ENCODE measurements at regions not wholly inside any gene's neighbourhood (a gene's known extent, or its start where the extent isn't known, plus 50 kb on each side); places are given as distances from the start of the nearest gene placed in this dataset.
A peak's percentile ranks its signal among the peaks of the same experiment; 100 is the strongest.

DNA sequence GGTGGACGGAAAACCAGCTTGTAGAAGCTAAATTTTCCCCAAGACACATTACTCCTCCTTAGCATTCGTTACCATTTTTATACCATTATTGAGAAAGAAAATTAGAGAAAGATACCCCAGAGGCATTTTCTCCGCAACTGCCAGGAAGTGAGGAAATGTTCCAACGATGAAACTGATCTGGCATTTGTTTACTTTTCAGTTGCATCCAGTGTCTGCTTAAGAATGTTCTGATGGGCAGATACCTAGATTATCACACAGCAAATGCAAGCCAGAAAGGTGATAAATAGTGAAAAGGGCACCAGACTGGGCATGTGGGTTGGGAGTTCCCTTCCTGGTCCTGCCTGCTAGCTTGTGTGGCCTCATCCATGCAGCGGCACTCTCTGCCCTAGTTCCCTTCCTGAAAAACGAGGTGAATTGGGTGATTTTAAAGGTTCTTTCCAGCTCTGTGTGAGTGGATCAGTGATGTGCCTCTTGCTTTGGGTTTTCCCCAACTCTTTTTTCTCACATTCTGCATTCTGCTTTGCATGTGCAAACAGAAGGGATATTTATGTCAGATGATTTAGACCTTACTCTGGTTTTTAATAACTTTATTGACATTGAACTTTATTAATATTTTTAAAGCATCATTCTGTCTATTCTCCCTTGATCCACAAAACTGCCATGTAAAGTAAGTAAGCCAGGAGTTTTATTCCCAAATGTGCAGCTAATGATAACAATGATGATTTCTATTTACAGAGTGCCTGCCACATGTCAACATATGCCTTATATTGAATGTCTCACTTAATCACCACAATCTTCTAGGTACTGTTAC is 139.6 kb downstream of the INSIG2 start (continued):
- TF ChIP-seq, protein P1, sequence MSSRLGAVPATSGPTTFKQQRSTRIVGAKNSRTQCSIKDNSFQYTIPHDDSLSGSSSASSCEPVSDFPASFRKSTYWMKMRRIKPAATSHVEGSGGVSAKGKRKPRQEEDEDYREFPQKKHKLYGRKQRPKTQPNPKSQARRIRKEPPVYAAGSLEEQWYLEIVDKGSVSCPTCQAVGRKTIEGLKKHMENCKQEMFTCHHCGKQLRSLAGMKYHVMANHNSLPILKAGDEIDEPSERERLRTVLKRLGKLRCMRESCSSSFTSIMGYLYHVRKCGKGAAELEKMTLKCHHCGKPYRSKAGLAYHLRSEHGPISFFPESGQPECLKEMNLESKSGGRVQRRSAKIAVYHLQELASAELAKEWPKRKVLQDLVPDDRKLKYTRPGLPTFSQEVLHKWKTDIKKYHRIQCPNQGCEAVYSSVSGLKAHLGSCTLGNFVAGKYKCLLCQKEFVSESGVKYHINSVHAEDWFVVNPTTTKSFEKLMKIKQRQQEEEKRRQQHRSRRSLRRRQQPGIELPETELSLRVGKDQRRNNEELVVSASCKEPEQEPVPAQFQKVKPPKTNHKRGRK (CRISPR knock-in tag; IDR thresholded peaks at IDR 0.05; ENCODE audit: borderline replicate concordance), result no peak
- TF ChIP-seq, protein P2, sequence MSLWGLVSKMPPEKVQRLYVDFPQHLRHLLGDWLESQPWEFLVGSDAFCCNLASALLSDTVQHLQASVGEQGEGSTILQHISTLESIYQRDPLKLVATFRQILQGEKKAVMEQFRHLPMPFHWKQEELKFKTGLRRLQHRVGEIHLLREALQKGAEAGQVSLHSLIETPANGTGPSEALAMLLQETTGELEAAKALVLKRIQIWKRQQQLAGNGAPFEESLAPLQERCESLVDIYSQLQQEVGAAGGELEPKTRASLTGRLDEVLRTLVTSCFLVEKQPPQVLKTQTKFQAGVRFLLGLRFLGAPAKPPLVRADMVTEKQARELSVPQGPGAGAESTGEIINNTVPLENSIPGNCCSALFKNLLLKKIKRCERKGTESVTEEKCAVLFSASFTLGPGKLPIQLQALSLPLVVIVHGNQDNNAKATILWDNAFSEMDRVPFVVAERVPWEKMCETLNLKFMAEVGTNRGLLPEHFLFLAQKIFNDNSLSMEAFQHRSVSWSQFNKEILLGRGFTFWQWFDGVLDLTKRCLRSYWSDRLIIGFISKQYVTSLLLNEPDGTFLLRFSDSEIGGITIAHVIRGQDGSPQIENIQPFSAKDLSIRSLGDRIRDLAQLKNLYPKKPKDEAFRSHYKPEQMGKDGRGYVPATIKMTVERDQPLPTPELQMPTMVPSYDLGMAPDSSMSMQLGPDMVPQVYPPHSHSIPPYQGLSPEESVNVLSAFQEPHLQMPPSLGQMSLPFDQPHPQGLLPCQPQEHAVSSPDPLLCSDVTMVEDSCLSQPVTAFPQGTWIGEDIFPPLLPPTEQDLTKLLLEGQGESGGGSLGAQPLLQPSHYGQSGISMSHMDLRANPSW (CRISPR knock-in tag; conservative IDR thresholded peaks at IDR 0.05; ENCODE audit: low read depth), result no peak
- no peak for TF ChIP-seq ZNF317 (CRISPR knock-in tag; IDR thresholded peaks at IDR 0.05; ENCODE audit: borderline replicate concordance, low read depth)
- TF ChIP-seq, protein P3, sequence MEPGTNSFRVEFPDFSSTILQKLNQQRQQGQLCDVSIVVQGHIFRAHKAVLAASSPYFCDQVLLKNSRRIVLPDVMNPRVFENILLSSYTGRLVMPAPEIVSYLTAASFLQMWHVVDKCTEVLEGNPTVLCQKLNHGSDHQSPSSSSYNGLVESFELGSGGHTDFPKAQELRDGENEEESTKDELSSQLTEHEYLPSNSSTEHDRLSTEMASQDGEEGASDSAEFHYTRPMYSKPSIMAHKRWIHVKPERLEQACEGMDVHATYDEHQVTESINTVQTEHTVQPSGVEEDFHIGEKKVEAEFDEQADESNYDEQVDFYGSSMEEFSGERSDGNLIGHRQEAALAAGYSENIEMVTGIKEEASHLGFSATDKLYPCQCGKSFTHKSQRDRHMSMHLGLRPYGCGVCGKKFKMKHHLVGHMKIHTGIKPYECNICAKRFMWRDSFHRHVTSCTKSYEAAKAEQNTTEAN (CRISPR knock-in tag; IDR thresholded peaks at IDR 0.05), result no peak

DNA sequence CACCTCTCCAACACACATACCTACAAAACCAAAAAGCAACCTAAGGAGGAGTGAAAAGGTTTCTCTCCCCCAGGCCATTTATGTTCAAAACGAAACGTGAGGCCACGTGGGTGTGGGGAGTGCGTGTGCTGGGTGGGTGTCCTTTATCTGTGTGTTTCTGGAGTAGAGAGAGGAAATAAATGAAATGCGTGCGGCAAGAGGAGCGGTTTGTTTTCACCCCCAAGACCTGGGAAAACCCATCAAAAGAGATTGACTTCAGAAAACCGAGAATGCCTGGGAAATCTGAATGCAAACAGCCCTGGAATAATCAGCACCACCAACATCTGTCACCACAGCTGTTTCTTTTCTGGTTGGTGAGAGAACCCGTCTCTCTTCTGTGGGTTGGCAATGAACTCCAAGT is 137.4 kb downstream of the INSIG2 start:
- CTCF ChIA-PET, result no interaction called here
- ATAC-seq, result no peak
- H3K9me3 Mint-ChIP-seq, result no peaks in the 10 kb centered on the region
- no peak overlapping the region for H3K27ac Mint-ChIP-seq
- H3K4me1 Mint-ChIP-seq, result peaks cover 33% of the 10 kb centered on the region
- peak overlapping the region; percentile 74; the same call in 1 of the 2 replicates for H3K4me3 Mint-ChIP-seq
- POLR2A ChIA-PET, result no interaction called here
- DNase-seq (ENCODE audit: low spot score), result no peak
- H3K27me3 Mint-ChIP-seq (ENCODE audit: low read depth), result peaks cover 29% of the 10 kb centered on the region
- TF ChIP-seq, protein P4, sequence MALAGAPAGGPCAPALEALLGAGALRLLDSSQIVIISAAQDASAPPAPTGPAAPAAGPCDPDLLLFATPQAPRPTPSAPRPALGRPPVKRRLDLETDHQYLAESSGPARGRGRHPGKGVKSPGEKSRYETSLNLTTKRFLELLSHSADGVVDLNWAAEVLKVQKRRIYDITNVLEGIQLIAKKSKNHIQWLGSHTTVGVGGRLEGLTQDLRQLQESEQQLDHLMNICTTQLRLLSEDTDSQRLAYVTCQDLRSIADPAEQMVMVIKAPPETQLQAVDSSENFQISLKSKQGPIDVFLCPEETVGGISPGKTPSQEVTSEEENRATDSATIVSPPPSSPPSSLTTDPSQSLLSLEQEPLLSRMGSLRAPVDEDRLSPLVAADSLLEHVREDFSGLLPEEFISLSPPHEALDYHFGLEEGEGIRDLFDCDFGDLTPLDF (CRISPR knock-in tag; IDR thresholded peaks at IDR 0.05), result no peak
- no peak for TF ChIP-seq ETV6 (CRISPR knock-in tag; IDR thresholded peaks at IDR 0.05)
- TF ChIP-seq, protein P5, sequence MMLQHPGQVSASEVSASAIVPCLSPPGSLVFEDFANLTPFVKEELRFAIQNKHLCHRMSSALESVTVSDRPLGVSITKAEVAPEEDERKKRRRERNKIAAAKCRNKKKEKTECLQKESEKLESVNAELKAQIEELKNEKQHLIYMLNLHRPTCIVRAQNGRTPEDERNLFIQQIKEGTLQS (CRISPR knock-in tag; conservative IDR thresholded peaks at IDR 0.05), result no peak
- no peak for TF ChIP-seq ZNF219 (CRISPR knock-in tag; IDR thresholded peaks at IDR 0.05; ENCODE audit: borderline replicate concordance)
- TF ChIP-seq GABPB1 (CRISPR knock-in tag; IDR thresholded peaks at IDR 0.05), result no peak
- TF ChIP-seq, protein P6, sequence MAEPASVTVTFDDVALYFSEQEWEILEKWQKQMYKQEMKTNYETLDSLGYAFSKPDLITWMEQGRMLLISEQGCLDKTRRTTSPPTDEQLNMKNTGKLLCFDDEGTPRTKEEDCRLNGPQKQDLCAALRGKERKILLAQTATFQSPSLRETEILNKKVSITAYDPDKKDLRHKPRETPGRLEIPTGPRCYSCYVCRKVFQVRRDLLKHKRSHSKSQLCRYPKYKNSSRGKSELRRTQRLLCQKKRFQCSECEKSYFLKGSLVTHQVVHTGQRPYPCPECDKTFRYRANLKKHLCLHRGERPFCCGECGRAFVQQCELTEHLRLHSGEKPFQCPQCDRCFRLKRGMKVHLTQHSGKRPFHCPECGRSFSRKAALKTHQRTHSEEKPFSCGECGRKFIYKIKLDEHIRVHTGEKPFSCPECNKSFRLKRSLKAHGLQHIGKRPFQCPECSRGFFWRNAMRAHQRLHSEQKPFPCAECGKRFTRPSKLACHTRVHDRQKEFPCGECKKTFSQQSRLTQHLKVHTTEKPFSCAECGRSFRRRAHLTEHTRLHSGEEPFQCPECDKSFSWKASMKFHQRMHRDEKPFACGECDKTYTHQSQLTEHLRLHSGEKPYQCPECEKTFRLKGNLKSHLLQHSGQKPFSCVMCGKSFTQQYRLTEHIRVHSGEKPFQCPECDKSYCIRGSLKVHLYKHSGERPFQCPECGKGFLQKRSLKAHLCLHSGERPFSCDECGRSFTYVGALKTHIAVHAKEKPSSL (CRISPR knock-in tag; conservative IDR thresholded peaks at IDR 0.05), result no peak
- no peak for TF ChIP-seq ELF4 (CRISPR knock-in tag; IDR thresholded peaks at IDR 0.05; ENCODE audit: low read depth)
- no peak for TF ChIP-seq TP53 (CRISPR knock-in tag; IDR thresholded peaks at IDR 0.05)
- TF ChIP-seq ZBTB21 (CRISPR knock-in tag; IDR thresholded peaks at IDR 0.05; ENCODE audit: borderline replicate concordance), result no peak
- no peak for TF ChIP-seq TCF7 (CRISPR knock-in tag; IDR thresholded peaks at IDR 0.05; ENCODE audit: low read depth)
- TF ChIP-seq, protein P7, sequence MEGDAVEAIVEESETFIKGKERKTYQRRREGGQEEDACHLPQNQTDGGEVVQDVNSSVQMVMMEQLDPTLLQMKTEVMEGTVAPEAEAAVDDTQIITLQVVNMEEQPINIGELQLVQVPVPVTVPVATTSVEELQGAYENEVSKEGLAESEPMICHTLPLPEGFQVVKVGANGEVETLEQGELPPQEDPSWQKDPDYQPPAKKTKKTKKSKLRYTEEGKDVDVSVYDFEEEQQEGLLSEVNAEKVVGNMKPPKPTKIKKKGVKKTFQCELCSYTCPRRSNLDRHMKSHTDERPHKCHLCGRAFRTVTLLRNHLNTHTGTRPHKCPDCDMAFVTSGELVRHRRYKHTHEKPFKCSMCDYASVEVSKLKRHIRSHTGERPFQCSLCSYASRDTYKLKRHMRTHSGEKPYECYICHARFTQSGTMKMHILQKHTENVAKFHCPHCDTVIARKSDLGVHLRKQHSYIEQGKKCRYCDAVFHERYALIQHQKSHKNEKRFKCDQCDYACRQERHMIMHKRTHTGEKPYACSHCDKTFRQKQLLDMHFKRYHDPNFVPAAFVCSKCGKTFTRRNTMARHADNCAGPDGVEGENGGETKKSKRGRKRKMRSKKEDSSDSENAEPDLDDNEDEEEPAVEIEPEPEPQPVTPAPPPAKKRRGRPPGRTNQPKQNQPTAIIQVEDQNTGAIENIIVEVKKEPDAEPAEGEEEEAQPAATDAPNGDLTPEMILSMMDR (IDR thresholded peaks at IDR 0.05), result no peak
- no peak for TF ChIP-seq FOXP1 (CRISPR knock-in tag; IDR thresholded peaks at IDR 0.05; ENCODE audit: borderline replicate concordance)
- no peaks in the 10 kb centered on the region for H3K36me3 Mint-ChIP-seq

All from WTC11 (cell line).